ENCODE measurements at regions not wholly inside any gene's neighbourhood (a gene's known extent, or its start where the extent isn't known, plus 50 kb on each side); places are given as distances from the start of the nearest gene placed in this dataset.

- H3K4me2 ChIP-seq (ENCODE audit: insufficient read depth, low read length) = no peak overlapping the region
- intact Hi-C loops (cut with micrococcal nuclease) (no loop called here), in situ Hi-C loops (cut with MboI) (no loop called here)
- BruUV-seq (replicated peaks) = no TSS peak
- no peak overlapping the region for H3K9ac ChIP-seq (ENCODE audit: insufficient read depth in 1 of 2, low read depth in 2 of 2, low read length in 2 of 2)
- H3K36me3 ChIP-seq (ENCODE audit: control insufficient read depth, insufficient read depth, low read length) = no peaks in the 10 kb centered on the region
- no peak overlapping the region for H3K27ac ChIP-seq (ENCODE audit: extremely low read depth, low read depth, low read length)
- H3K4me3 ChIP-seq = no peak overlapping the region
- no peaks in the 10 kb centered on the region for H3K79me2 ChIP-seq (ENCODE audit: control insufficient read depth, insufficient read depth, low read length)
- ChIA-PET CTCF (ENCODE audit: low intra/inter-chr PET ratio) (no interaction called here), POLR2A (no interaction called here)
- H3K27me3 ChIP-seq (ENCODE audit: control insufficient read depth in 2 of 2, insufficient read depth in 2 of 2, low read length in 2 of 2) = no peaks in the 10 kb centered on the region
- no peaks in the 10 kb centered on the region for H3K4me1 ChIP-seq (replicated peaks in 1 of 2; ENCODE audit: control insufficient read depth in 2 of 2, insufficient read depth in 2 of 2, low read length in 2 of 2)
- H3K9me3 ChIP-seq (replicated peaks; ENCODE audit: control insufficient read depth, insufficient read depth, low read depth, low read length) = no peaks in the 10 kb centered on the region
- no peak for FAIRE-seq
- WGBS (ENCODE audit: insufficient coverage, low coverage, missing lambda C conversion rate) = 0% methylated on average over 5 of the region's 5 CpGs
- ATAC-seq = no peak
- no peaks in the 10 kb centered on the region for H3K9me1 ChIP-seq (ENCODE audit: control insufficient read depth, insufficient read depth, low read length)
- DNase-seq (ENCODE audit: extremely low read depth in 1 of 4, low spot score in 3 of 4) = no peak
- no peak overlapping the region for H2AFZ ChIP-seq (ENCODE audit: low read depth, low read length)
- no peaks in the 10 kb centered on the region for H4K20me1 ChIP-seq (replicated peaks; ENCODE audit: control insufficient read depth, insufficient read depth, low read length)
- TF ChIP-seq CBX8 (IDR thresholded peaks at IDR 0.05; ENCODE audit: borderline replicate concordance, extremely low read depth, low read depth, low read length, poor library complexity, severe bottlenecking) (no peak), CBX1 (IDR thresholded peaks at IDR 0.05; ENCODE audit: low read depth) (no peak), FUS (optimal IDR thresholded peaks at IDR 0.05; ENCODE audit: low read depth, low read length) (no peak), ESRRA (IDR thresholded peaks at IDR 0.05; ENCODE audit: borderline replicate concordance, low read depth) (no peak), GATA2 (CRISPR knock-in tag; IDR thresholded peaks at IDR 0.05) (no peak), BCL6 (CRISPR knock-in tag; IDR thresholded peaks at IDR 0.05) (no peak), TAL1 (IDR thresholded peaks at IDR 0.05) (no peak), SETDB1 (IDR thresholded peaks at IDR 0.05; ENCODE audit: low read length) (no peak)
- TF ChIP-seq, protein P1, sequence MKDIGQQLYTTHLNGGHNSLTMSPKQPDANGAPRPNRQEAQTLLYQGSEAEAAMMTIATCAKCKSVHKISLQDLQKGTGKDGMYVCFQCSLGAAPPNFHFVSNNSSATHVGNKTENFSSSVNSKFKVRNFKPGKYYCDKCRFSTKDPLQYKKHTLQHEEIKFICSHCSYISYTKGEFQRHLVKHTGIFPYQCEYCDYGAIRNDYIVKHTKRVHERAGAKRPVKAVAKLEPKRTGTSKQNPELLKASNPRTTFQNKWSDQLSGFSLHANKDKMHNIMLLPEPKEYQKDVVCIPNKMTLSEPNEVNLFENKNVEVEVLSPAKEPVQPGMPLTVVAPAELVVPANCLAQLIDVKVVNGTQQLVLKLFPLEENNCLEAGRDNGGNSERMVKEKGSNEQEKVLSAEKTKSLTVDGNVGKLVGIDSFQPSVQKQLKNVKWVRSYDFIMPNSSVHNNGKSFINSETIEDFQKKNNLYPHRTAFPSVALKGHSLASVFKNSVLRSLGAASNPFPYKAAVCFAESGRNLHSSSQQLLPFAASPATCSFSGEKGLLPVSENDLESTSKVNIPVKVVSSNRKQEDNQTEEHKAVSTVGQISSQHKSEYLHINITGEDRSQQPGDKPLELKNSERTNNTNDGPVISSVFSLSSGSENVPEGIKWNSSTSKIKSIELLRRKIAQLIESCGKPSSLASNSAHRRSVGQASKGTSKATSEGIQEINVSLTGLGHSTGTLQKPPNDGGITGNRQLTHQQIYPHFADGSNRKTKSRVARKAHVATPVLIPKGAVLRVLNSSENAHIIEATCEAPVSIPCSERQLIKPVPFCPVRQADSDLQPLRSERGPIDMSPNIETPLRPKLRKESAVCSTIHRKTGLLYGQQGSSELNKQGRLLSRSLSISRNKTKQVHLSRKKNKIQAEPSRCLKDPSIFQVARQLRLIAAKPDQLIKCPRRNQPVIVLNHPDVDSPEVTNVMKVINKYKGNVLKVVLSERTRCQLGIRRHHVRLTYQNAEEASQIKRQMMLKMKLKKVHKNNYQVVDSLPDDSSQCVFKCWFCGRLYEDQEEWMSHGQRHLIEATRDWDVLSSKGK (CRISPR knock-in tag; IDR thresholded peaks at IDR 0.05) = no peak
- TF ChIP-seq, protein P2, sequence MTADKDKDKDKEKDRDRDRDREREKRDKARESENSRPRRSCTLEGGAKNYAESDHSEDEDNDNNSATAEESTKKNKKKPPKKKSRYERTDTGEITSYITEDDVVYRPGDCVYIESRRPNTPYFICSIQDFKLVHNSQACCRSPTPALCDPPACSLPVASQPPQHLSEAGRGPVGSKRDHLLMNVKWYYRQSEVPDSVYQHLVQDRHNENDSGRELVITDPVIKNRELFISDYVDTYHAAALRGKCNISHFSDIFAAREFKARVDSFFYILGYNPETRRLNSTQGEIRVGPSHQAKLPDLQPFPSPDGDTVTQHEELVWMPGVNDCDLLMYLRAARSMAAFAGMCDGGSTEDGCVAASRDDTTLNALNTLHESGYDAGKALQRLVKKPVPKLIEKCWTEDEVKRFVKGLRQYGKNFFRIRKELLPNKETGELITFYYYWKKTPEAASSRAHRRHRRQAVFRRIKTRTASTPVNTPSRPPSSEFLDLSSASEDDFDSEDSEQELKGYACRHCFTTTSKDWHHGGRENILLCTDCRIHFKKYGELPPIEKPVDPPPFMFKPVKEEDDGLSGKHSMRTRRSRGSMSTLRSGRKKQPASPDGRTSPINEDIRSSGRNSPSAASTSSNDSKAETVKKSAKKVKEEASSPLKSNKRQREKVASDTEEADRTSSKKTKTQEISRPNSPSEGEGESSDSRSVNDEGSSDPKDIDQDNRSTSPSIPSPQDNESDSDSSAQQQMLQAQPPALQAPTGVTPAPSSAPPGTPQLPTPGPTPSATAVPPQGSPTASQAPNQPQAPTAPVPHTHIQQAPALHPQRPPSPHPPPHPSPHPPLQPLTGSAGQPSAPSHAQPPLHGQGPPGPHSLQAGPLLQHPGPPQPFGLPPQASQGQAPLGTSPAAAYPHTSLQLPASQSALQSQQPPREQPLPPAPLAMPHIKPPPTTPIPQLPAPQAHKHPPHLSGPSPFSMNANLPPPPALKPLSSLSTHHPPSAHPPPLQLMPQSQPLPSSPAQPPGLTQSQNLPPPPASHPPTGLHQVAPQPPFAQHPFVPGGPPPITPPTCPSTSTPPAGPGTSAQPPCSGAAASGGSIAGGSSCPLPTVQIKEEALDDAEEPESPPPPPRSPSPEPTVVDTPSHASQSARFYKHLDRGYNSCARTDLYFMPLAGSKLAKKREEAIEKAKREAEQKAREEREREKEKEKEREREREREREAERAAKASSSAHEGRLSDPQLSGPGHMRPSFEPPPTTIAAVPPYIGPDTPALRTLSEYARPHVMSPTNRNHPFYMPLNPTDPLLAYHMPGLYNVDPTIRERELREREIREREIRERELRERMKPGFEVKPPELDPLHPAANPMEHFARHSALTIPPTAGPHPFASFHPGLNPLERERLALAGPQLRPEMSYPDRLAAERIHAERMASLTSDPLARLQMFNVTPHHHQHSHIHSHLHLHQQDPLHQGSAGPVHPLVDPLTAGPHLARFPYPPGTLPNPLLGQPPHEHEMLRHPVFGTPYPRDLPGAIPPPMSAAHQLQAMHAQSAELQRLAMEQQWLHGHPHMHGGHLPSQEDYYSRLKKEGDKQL (CRISPR knock-in tag; IDR thresholded peaks at IDR 0.05; ENCODE audit: borderline replicate concordance) = no peak
Observed at GRCh38 chr2:212908031-212908430, 243.4 kb downstream of the IKZF2 start.

Data from K562 (cell line).